Lower lobe of right lung (tissue), 2 donors: ENCODE measurements at regions not wholly inside any gene's neighbourhood (a gene's known extent, or its start where the extent isn't known, plus 50 kb on each side); places are given as distances from the start of the nearest gene placed in this dataset.

ENCODE experiments used
- ATAC-seq, 2 donors: fragments of 200-7000 bp; cut with Tn5 transposase; one replicate each; pipeline ENCODE4 v1.9.1; 2020 to 2022; ENCODE audit warnings: mild to moderate bottlenecking in 2 of 2, moderate library complexity in 2 of 2
- DNase-seq: peaks from one replicate; pipeline ENCODE4 v3.0.0-alpha.2; 2020
- H3K27ac ChIP-seq: fragments of 200-600 bp; one replicate; pipeline ENCODE4 v1.8.0; 2022
- H3K27me3 ChIP-seq: fragments of 200-600 bp; one replicate; pipeline ENCODE4 v1.8.0; 2022; ENCODE audit warnings: low read depth
- H3K36me3 ChIP-seq: fragments of 200-600 bp; one replicate; pipeline ENCODE4 v1.8.0; 2022; ENCODE audit warnings: mild to moderate bottlenecking
- H3K4me1 ChIP-seq: fragments of 200-600 bp; one replicate; pipeline ENCODE4 v1.8.0; 2022
- H3K4me3 ChIP-seq: fragments of 200-600 bp; one replicate; pipeline ENCODE4 v1.8.0; 2022; ENCODE audit warnings: mild to moderate bottlenecking
- H3K9me3 ChIP-seq: fragments of 200-600 bp; one replicate; pipeline ENCODE4 v1.8.0; 2022
- CTCF ChIP-seq: fragments of 200-600 bp; IDR thresholded peaks from one replicate; pipeline ENCODE4 v1.8.0; 2022; ENCODE audit warnings: antibody characterized with exemption, mild to moderate bottlenecking
- intact Hi-C: fragments of 100-400 bp; cut with DNase I; formaldehyde crosslinking; loops from one replicate; pipeline ENCODE4 v1.11.0; 2022
- donor health status: DM: no; HTN: yes; CAD: no; lungs with severe emphysema.

GRCh38 chr11:100575860-100576717 lies 111.0 kb upstream of the ARHGAP42 start:
- Histone ChIP-seq H3K4me1 (no peaks in the 10 kb centered on the region), H3K9me3 (no peaks in the 10 kb centered on the region), H3K4me3 (no peak overlapping the region), H3K27ac (no peak overlapping the region), H3K27me3 (no peaks in the 10 kb centered on the region), H3K36me3 (no peaks in the 10 kb centered on the region)
- ATAC-seq (peak; percentile 72 to 86), DNase-seq (no peak)
- intact Hi-C loops = loop anchor here (10.0 kb wide), 2 partner anchors 279 to 359 kb away; no protein-coding TSS in a partner anchor
- TF ChIP-seq CTCF = peak; percentile 55

GRCh38 chr11:100576718-100577021 lies 110.4 kb upstream of the ARHGAP42 start:
- no peak for TF ChIP-seq CTCF
- DNase-seq = no peak
- intact Hi-C loops = loop anchor here (10.0 kb wide), 2 partner anchors 278 to 358 kb away; no protein-coding TSS in a partner anchor
- H3K4me3 ChIP-seq = no peak overlapping the region
- no peaks in the 10 kb centered on the region for H3K9me3 ChIP-seq
- H3K36me3 ChIP-seq = no peaks in the 10 kb centered on the region
- H3K27ac ChIP-seq = no peak overlapping the region
- no peak for ATAC-seq
- no peaks in the 10 kb centered on the region for H3K4me1 ChIP-seq
- H3K27me3 ChIP-seq = no peaks in the 10 kb centered on the region

GRCh38 chr11:100578831-100579311 lies 108.2 kb upstream of the ARHGAP42 start:
- no peak overlapping the region for H3K27ac ChIP-seq
- H3K9me3 ChIP-seq = no peaks in the 10 kb centered on the region
- H3K36me3 ChIP-seq = no peaks in the 10 kb centered on the region
- no peak for ATAC-seq
- H3K4me3 ChIP-seq = no peak overlapping the region
- no peak for TF ChIP-seq CTCF
- DNase-seq = no peak
- H3K27me3 ChIP-seq = no peaks in the 10 kb centered on the region
- no peaks in the 10 kb centered on the region for H3K4me1 ChIP-seq
- intact Hi-C loops = loop anchor here (10.0 kb wide), 2 partner anchors 276 to 356 kb away; no protein-coding TSS in a partner anchor

GRCh38 chr11:100581318-100581717 lies 105.8 kb upstream of the ARHGAP42 start:
- TF ChIP-seq CTCF = no peak
- Histone ChIP-seq H3K4me3 (no peak overlapping the region), H3K36me3 (no peaks in the 10 kb centered on the region), H3K27me3 (no peaks in the 10 kb centered on the region), H3K4me1 (no peaks in the 10 kb centered on the region), H3K9me3 (no peaks in the 10 kb centered on the region), H3K27ac (no peak overlapping the region)
- intact Hi-C loops = no loop called here
- peak in 1 of 2 donors; percentile 43 for ATAC-seq
- no peak for DNase-seq

GRCh38 chr11:100584201-100584985 lies 102.7 kb upstream of the ARHGAP42 start:
- Histone ChIP-seq H3K27me3 (no peaks in the 10 kb centered on the region), H3K36me3 (no peaks in the 10 kb centered on the region), H3K27ac (no peak overlapping the region), H3K4me1 (no peaks in the 10 kb centered on the region), H3K4me3 (no peak overlapping the region), H3K9me3 (no peaks in the 10 kb centered on the region)
- intact Hi-C loops = no loop called here
- TF ChIP-seq CTCF = no peak
- ATAC-seq (no peak), DNase-seq (no peak)
